ENCODE measurements at regions not wholly inside any gene's neighbourhood (a gene's known extent, or its start where the extent isn't known, plus 50 kb on each side); places are given as distances from the start of the nearest gene placed in this dataset.

GRCh38 chr9:119773823-119774222 lies 404.6 kb upstream of the BRINP1 start:
- DNase-seq (ENCODE audit: low read depth in 4 of 4, low spot score in 1 of 4), result no peak

- DNase-seq (ENCODE audit: low read depth in 4 of 4, low spot score in 1 of 4), result no peak
Observed at GRCh38 chr9:119771341-119771740, 402.1 kb upstream of the BRINP1 start.

GRCh38 chr9:119768266-119768665 lies 399.0 kb upstream of the BRINP1 start:
- DNase-seq (ENCODE audit: low read depth in 4 of 4, low spot score in 1 of 4), result no peak

- no peak for DNase-seq (ENCODE audit: low read depth in 4 of 4, low spot score in 1 of 4)
Observed at GRCh38 chr9:119765632-119766175, 396.5 kb upstream of the BRINP1 start.

GRCh38 chr9:119763260-119763659 lies 394.0 kb upstream of the BRINP1 start:
- DNase-seq (ENCODE audit: low read depth in 4 of 4, low spot score in 1 of 4), result no peak

GRCh38 chr9:119761812-119762211 lies 392.6 kb upstream of the BRINP1 start:
- no peak for DNase-seq (ENCODE audit: low read depth in 4 of 4, low spot score in 1 of 4)

- no peak for DNase-seq (ENCODE audit: low read depth in 4 of 4, low spot score in 1 of 4)
Observed at GRCh38 chr9:119758990-119759389, 389.8 kb upstream of the BRINP1 start.

GRCh38 chr9:119758241-119758640 lies 389.0 kb upstream of the BRINP1 start:
- DNase-seq (ENCODE audit: low read depth in 4 of 4, low spot score in 1 of 4), result no peak

GRCh38 chr9:119739476-119739875 lies 370.2 kb upstream of the BRINP1 start:
- no peak for DNase-seq (ENCODE audit: low read depth in 4 of 4, low spot score in 1 of 4)

GRCh38 chr9:119736491-119737454 lies 367.5 kb upstream of the BRINP1 start:
- DNase-seq (ENCODE audit: low read depth in 4 of 4, low spot score in 1 of 4), result no peak

- no peak for DNase-seq (ENCODE audit: low read depth in 4 of 4, low spot score in 1 of 4)
Observed at GRCh38 chr9:119727988-119728387, 358.8 kb upstream of the BRINP1 start.

GRCh38 chr9:119726035-119726434 lies 356.8 kb upstream of the BRINP1 start:
- no peak for DNase-seq (ENCODE audit: low read depth in 4 of 4, low spot score in 1 of 4)

- DNase-seq (ENCODE audit: low read depth in 4 of 4, low spot score in 1 of 4), result no peak
Observed at GRCh38 chr9:119722384-119722783, 353.1 kb upstream of the BRINP1 start.

- DNase-seq (ENCODE audit: low read depth in 4 of 4, low spot score in 1 of 4), result no peak
Observed at GRCh38 chr9:119712325-119712724, 343.1 kb upstream of the BRINP1 start.

GRCh38 chr9:119709431-119709830 lies 340.2 kb upstream of the BRINP1 start:
- no peak for DNase-seq (ENCODE audit: low read depth in 4 of 4, low spot score in 1 of 4)

- no peak for DNase-seq (ENCODE audit: low read depth in 4 of 4, low spot score in 1 of 4)
Observed at GRCh38 chr9:119707228-119707845, 338.1 kb upstream of the BRINP1 start.

- no peak for DNase-seq (ENCODE audit: low read depth in 4 of 4, low spot score in 1 of 4)
Observed at GRCh38 chr9:119701651-119702050, 332.4 kb upstream of the BRINP1 start.

GRCh38 chr9:119698535-119698934 lies 329.3 kb upstream of the BRINP1 start:
- DNase-seq (ENCODE audit: low read depth in 4 of 4, low spot score in 1 of 4), result no peak

- DNase-seq (ENCODE audit: low read depth in 4 of 4, low spot score in 1 of 4), result no peak
Observed at GRCh38 chr9:119697996-119698395, 328.8 kb upstream of the BRINP1 start.

- no peak for DNase-seq (ENCODE audit: low read depth in 4 of 4, low spot score in 1 of 4)
Observed at GRCh38 chr9:119689879-119690278, 320.6 kb upstream of the BRINP1 start.

- DNase-seq (ENCODE audit: low read depth in 4 of 4, low spot score in 1 of 4), result no peak
Observed at GRCh38 chr9:119688547-119688946, 319.3 kb upstream of the BRINP1 start.

- no peak for DNase-seq (ENCODE audit: low read depth in 4 of 4, low spot score in 1 of 4)
Observed at GRCh38 chr9:119677811-119678505, 308.7 kb upstream of the BRINP1 start.
